IMR-90 (cell line): ENCODE measurements at regions not wholly inside any gene's neighbourhood (a gene's known extent, or its start where the extent isn't known, plus 50 kb on each side); places are given as distances from the start of the nearest gene placed in this dataset.

Experiments used
- ATAC-seq: fragments of 200-7000 bp; cut with Tn5 transposase; 2 replicates; pipeline ENCODE4 v1.9.1; 2020; ENCODE audit warnings: low read depth, mild to moderate bottlenecking, moderate library complexity
- BruUV-seq: library from RNA; stranded (reverse); fragments of 400-500 nt; replicated peaks from 2 replicates; lab custom pipeline; 2021; lab: Mats Ljungman, UMichigan
- CTCF ChIA-PET: fragments of 300-600 bp; formaldehyde crosslinking; extraction: SDS; loops from one replicate; lab custom pipeline; 2021; ENCODE audit warnings: antibody characterized with exemption; lab: Yijun Ruan, JAX
- POLR2A ChIA-PET: fragments of 300-600 bp; sonication (Branson Sonifier 250); formaldehyde crosslinking; loops from one replicate; lab custom pipeline; 2022; ENCODE audit warnings: antibody characterized with exemption; ENCODE audit not compliant: unreplicated experiment; lab: Charles Lee
- DNase-seq: peaks from one replicate; pipeline ENCODE4 v3.0.0; 2013
- H2AFZ ChIP-seq: replicated peaks from 2 replicates; pipeline ENCODE3; 2013; ENCODE audit warnings: low read length, mild to moderate bottlenecking; ENCODE audit not compliant: poor library complexity
- H2AK5ac ChIP-seq: 2 replicates; pipeline ENCODE4 v1.6.1; 2013; ENCODE audit warnings: low read depth, low read length, inconsistent platforms
- H2AK9ac ChIP-seq: replicated peaks from 2 replicates; pipeline ENCODE3; 2013; ENCODE audit warnings: mild to moderate bottlenecking, low read depth, low read length, moderate library complexity; ENCODE audit not compliant: poor library complexity
- H2BK120ac ChIP-seq: 2 replicates; pipeline ENCODE4 v1.6.1; 2013; ENCODE audit warnings: low read depth, low read length, inconsistent platforms
- H2BK15ac ChIP-seq: 3 replicates; pipeline ENCODE4 v1.6.1; 2013; ENCODE audit warnings: low read depth, low read length, inconsistent platforms
- H2BK20ac ChIP-seq: 2 replicates; pipeline ENCODE4 v1.6.1; 2013; ENCODE audit warnings: low read depth, mild to moderate bottlenecking, inconsistent platforms, low read length, moderate library complexity
- H2BK5ac ChIP-seq: 2 replicates; pipeline ENCODE4 v1.6.1; 2013; ENCODE audit warnings: mild to moderate bottlenecking, low read depth, low read length, inconsistent platforms; ENCODE audit not compliant: poor library complexity, severe bottlenecking
- H3K14ac ChIP-seq: replicated peaks from 2 replicates; pipeline ENCODE4 v1.6.1; 2013; ENCODE audit warnings: low read depth, low read length, inconsistent platforms
- H3K18ac ChIP-seq: 2 replicates; pipeline ENCODE4 v1.6.1; 2013; ENCODE audit warnings: low read depth, low read length, control low read depth
- H3K23ac ChIP-seq: 2 replicates; pipeline ENCODE4 v1.6.1; 2013; ENCODE audit warnings: low read depth, low read length, inconsistent platforms
- H3K27ac ChIP-seq: 2 replicates; pipeline ENCODE4 v1.5.1; 2013; ENCODE audit warnings: mild to moderate bottlenecking, control low read depth, low read length; ENCODE audit not compliant: insufficient read depth
- H3K27me3 ChIP-seq: 2 replicates; pipeline ENCODE4 v1.6.1; 2013; ENCODE audit warnings: low read length; ENCODE audit not compliant: control insufficient read depth, insufficient read depth
- H3K36me3 ChIP-seq: 2 replicates; pipeline ENCODE4 v1.6.1; 2013; ENCODE audit warnings: low read length, mixed read lengths; ENCODE audit not compliant: control insufficient read depth, insufficient read depth
- H3K4ac ChIP-seq: 2 replicates; pipeline ENCODE4 v1.6.1; 2013; ENCODE audit warnings: low read depth, low read length, inconsistent platforms
- H3K4me1 ChIP-seq: 2 replicates; pipeline ENCODE4 v1.6.1; 2013; ENCODE audit warnings: low read length, mixed read lengths; ENCODE audit not compliant: control insufficient read depth, insufficient read depth
- H3K4me2 ChIP-seq: 2 replicates; pipeline ENCODE4 v1.6.1; 2013; ENCODE audit warnings: low read depth, mild to moderate bottlenecking, control low read depth, low read length, moderate library complexity
- H3K4me3 ChIP-seq: 2 replicates; pipeline ENCODE4 v1.5.1; 2013; ENCODE audit warnings: low read depth, mild to moderate bottlenecking, control low read depth, low read length, moderate library complexity; ENCODE audit not compliant: insufficient read depth
- H3K56ac ChIP-seq: 2 replicates; pipeline ENCODE4 v1.6.1; 2013; ENCODE audit warnings: low read length, inconsistent platforms; ENCODE audit not compliant: insufficient read depth; ENCODE audit errors: extremely low read depth
- H3K79me1 ChIP-seq, 2 experiments: 2 replicates each; pipeline ENCODE4 v1.6.1; 2013; ENCODE audit warnings: low read length in 2 of 2, inconsistent platforms in 1 of 2, low read depth in 1 of 2
- H3K9ac ChIP-seq: 2 replicates; pipeline ENCODE4 v1.6.1; 2013; ENCODE audit warnings: low read depth, low read length, control low read depth
- H3K9me1 ChIP-seq: 2 replicates; pipeline ENCODE4 v1.6.1; 2013; ENCODE audit warnings: low read length, inconsistent platforms; ENCODE audit not compliant: insufficient read depth
- H3K9me3 ChIP-seq: 2 replicates; pipeline ENCODE4 v1.6.1; 2013; ENCODE audit warnings: low read length; ENCODE audit not compliant: control insufficient read depth, insufficient read depth
- H4K20me1 ChIP-seq: 2 replicates; pipeline ENCODE4 v1.6.1; 2013; ENCODE audit warnings: low read length, inconsistent platforms; ENCODE audit not compliant: insufficient read depth
- H4K5ac ChIP-seq: 2 replicates; pipeline ENCODE4 v1.6.1; 2013; ENCODE audit warnings: mild to moderate bottlenecking, low read depth, low read length, control low read depth
- H4K8ac ChIP-seq, 2 experiments: 2 replicates each; pipeline ENCODE4 v1.6.1; 2013; ENCODE audit warnings: low read depth in 2 of 2, low read length in 2 of 2, control low read depth in 1 of 2, inconsistent platforms in 1 of 2
- H4K91ac ChIP-seq: 2 replicates; pipeline ENCODE4 v1.6.1; 2013; ENCODE audit warnings: low read depth, low read length, inconsistent platforms; ENCODE audit not compliant: insufficient read depth
- CEBPB ChIP-seq: IDR thresholded peaks from 2 replicates; pipeline ENCODE4 v1.6.1; 2012; ENCODE audit warnings: low read depth, low read length, improper control_type of control experiment
- MAFK ChIP-seq: IDR thresholded peaks from 2 replicates; pipeline ENCODE4 v1.6.1; 2012; ENCODE audit warnings: low read depth, low read length, improper control_type of control experiment
- POLR2A ChIP-seq: IDR thresholded peaks from 2 replicates; pipeline ENCODE4 v1.6.1; 2012; ENCODE audit warnings: mild to moderate bottlenecking, low read depth, low read length
- RFX5 ChIP-seq: IDR thresholded peaks from 2 replicates; pipeline ENCODE4 v1.8.0; 2012; ENCODE audit warnings: low read depth, mild to moderate bottlenecking, low read length, moderate library complexity
- WGBS, 2 experiments: methylation state at CpG; one replicate each; pipeline versions ENCODE4 v1.1.5 to v1.1.7; 2013; ENCODE audit warnings: missing lambda C conversion rate in 2 of 2; ENCODE audit not compliant: insufficient read length in 1 of 2; ENCODE audit errors: extremely low coverage in 2 of 2; 5-methylcytosine and 5-hydroxymethylcytosine counted together
- dilution Hi-C: fragments of 300-500 bp; cut with HindIII; formaldehyde crosslinking; loops from one replicate; pipeline ENCODE4 v1.14.3; 2018; ENCODE audit warnings: low sequenced_read_pairs; ENCODE audit not compliant: unreplicated experiment
- in situ Hi-C: fragments of 300-500 bp; cut with MboI; formaldehyde crosslinking; loops from 3 replicates; pipeline ENCODE4 v1.14.3; 2019; ENCODE audit warnings: low sequenced_read_pairs, inconsistent platforms, mixed read lengths
- intact Hi-C: fragments of 100-400 bp; cut with micrococcal nuclease; formaldehyde crosslinking; loops from 2 replicates; pipeline ENCODE4 v1.10.0; 2022

- intact Hi-C loops, result no loop called here
- DNase-seq, result no peak
- H3K4me1 ChIP-seq, result peaks cover 6% of the 10 kb centered on the region; the same call in 1 of the 2 replicates
- no peak overlapping the region for H2BK5ac ChIP-seq
- H4K5ac ChIP-seq, result no peak overlapping the region
- dilution Hi-C loops, result no loop called here
- H4K8ac ChIP-seq, result no peak overlapping the region
- no peak overlapping the region for H2BK120ac ChIP-seq
- no peak overlapping the region for H3K27ac ChIP-seq
- no peaks in the 10 kb centered on the region for H3K27me3 ChIP-seq
- ChIA-PET POLR2A (no interaction called here), CTCF (interaction anchor here (0.6 kb wide), 1 partner anchor 56 kb away, joined by 3 read pairs; no protein-coding TSS in a partner anchor)
- H3K4me3 ChIP-seq, result no peak overlapping the region
- no peak overlapping the region for H2BK20ac ChIP-seq
- TF ChIP-seq POLR2A (no peak), CEBPB (peak; percentile 67), MAFK (peak; percentile 78), RFX5 (no peak)
- H4K20me1 ChIP-seq, result no peaks in the 10 kb centered on the region
- H3K4ac ChIP-seq, result no peak overlapping the region
- H3K9me3 ChIP-seq, result no peaks in the 10 kb centered on the region
- no peaks in the 10 kb centered on the region for H3K79me1 ChIP-seq
- in situ Hi-C loops, result no loop called here
- BruUV-seq, result no TSS peak
- no CpG with 5 or more reads among the region's 6 CpGs for WGBS, 2 experiments
- no peak overlapping the region for H2AK5ac ChIP-seq
- no peak overlapping the region for H3K18ac ChIP-seq
- no peak for ATAC-seq
- no peak overlapping the region for H4K91ac ChIP-seq
- H3K9ac ChIP-seq, result no peak overlapping the region
- no peak overlapping the region for H3K4me2 ChIP-seq
- no peak overlapping the region for H3K23ac ChIP-seq
- H2BK15ac ChIP-seq, result no peak overlapping the region
- no peaks in the 10 kb centered on the region for H3K36me3 ChIP-seq
- H3K9me1 ChIP-seq, result peaks cover 4% of the 10 kb centered on the region; the same call in 1 of the 2 replicates
- no peak overlapping the region for H3K14ac ChIP-seq
- H2AK9ac ChIP-seq, result no peak overlapping the region
- no peak overlapping the region for H2AFZ ChIP-seq
- no peak overlapping the region for H3K56ac ChIP-seq
Measured at GRCh38 chr10:4028854-4029583, 244.0 kb upstream of the KLF6 start.
